Loucy (cell line): ENCODE measurements at regions not wholly inside any gene's neighbourhood (a gene's known extent, or its start where the extent isn't known, plus 50 kb on each side); places are given as distances from the start of the nearest gene placed in this dataset.

Experiments
- H2AFZ ChIP-seq: fragments of 200-600 bp; sonication (generic); 2 replicates; pipeline ENCODE4 v1.6.0; 2016; ENCODE audit warnings: antibody characterized with exemption, mild to moderate bottlenecking, low read length, moderate library complexity
- H3F3A ChIP-seq: fragments of 200-600 bp; 2 replicates; pipeline ENCODE4 v1.6.0; 2016; ENCODE audit warnings: antibody characterized with exemption, low read depth, mild to moderate bottlenecking
- H3K27me3 ChIP-seq: fragments of 200-600 bp; sonication (generic); 2 replicates; pipeline ENCODE4 v1.6.1; 2014; ENCODE audit warnings: low read length, mild to moderate bottlenecking; ENCODE audit not compliant: insufficient read depth, poor library complexity, severe bottlenecking
- H3K36me3 ChIP-seq: fragments of 200-600 bp; sonication (generic); 2 replicates; pipeline ENCODE4 v1.6.1; 2016; ENCODE audit warnings: low read length; ENCODE audit not compliant: insufficient read depth
- H3K4me1 ChIP-seq: fragments of 200-600 bp; sonication (generic); 2 replicates; pipeline ENCODE4 v1.5.1; 2014; ENCODE audit warnings: low read length, mild to moderate bottlenecking; ENCODE audit not compliant: insufficient read depth, poor library complexity, severe bottlenecking
- H3K4me2 ChIP-seq: fragments of 200-600 bp; sonication (generic); 2 replicates; pipeline ENCODE4 v1.6.0; 2014; ENCODE audit warnings: antibody characterized with exemption, low read length, low read depth, mild to moderate bottlenecking; ENCODE audit not compliant: poor library complexity, severe bottlenecking
- H3K4me3 ChIP-seq: fragments of 200-600 bp; sonication (generic); 2 replicates; pipeline ENCODE4 v1.5.1; 2014; ENCODE audit warnings: low read length, mild to moderate bottlenecking, mixed read lengths; ENCODE audit not compliant: poor library complexity, severe bottlenecking
- H3K79me2 ChIP-seq: fragments of 200-600 bp; sonication (generic); 2 replicates; pipeline ENCODE4 v1.6.1; 2014; ENCODE audit warnings: low read length; ENCODE audit not compliant: insufficient read depth
- H3K9ac ChIP-seq: fragments of 200-600 bp; sonication (generic); 2 replicates; pipeline ENCODE4 v1.6.0; 2014; ENCODE audit warnings: mild to moderate bottlenecking, low read depth, low read length, moderate library complexity; ENCODE audit not compliant: poor library complexity, severe bottlenecking
- H3K9me2 ChIP-seq: fragments of 200-600 bp; sonication (generic); replicated peaks from 2 replicates; pipeline ENCODE4 v1.6.1; 2016; ENCODE audit warnings: low read depth, low read length, mixed read lengths
- H3K9me3 ChIP-seq: fragments of 200-600 bp; sonication (generic); 2 replicates; pipeline ENCODE4 v1.6.1; 2014; ENCODE audit warnings: mild to moderate bottlenecking, antibody characterized with exemption, low read length, low read depth; ENCODE audit not compliant: insufficient read depth
- H4K20me1 ChIP-seq: fragments of 200-600 bp; sonication (generic); 2 replicates; pipeline ENCODE4 v1.6.0; 2014; ENCODE audit warnings: antibody characterized with exemption, low read length, mild to moderate bottlenecking; ENCODE audit not compliant: insufficient read depth, poor library complexity, severe bottlenecking
- EZH2phosphoT487 ChIP-seq: fragments of 200-600 bp; IDR thresholded peaks from 2 replicates; pipeline ENCODE4 v1.6.1; 2018; ENCODE audit warnings: antibody characterized with exemption, mild to moderate bottlenecking, moderate library complexity, borderline replicate concordance
- TF ChIP-seq, protein P1 (sequence below): fragments of 200-600 bp; sonication (generic); conservative IDR thresholded peaks from 2 replicates; pipeline ENCODE4 v1.5.1; 2014; ENCODE audit warnings: mild to moderate bottlenecking, antibody characterized with exemption, low read length

DNA sequence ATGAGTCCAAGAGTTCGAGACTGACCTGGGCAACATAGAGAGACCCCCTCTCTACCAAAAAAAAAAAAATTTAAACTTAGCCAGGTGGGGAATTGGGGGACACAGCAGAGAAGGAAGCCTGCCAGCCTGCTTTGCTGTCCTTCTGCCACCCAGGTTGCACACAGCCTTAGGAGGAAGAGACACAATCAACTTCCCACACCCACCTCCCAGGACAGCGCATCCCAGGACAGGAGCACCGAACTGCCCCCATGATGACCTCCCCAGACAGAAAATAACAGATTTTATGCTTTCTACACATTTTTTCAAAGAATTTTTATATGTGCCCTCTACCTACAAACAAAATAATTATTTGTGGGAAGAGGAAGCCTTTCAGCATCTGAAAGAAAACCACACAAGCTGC is 126.0 kb upstream of the ZNF507 start:
- no peak overlapping the region for H3K4me2 ChIP-seq
- peaks cover 10% of the 10 kb centered on the region for H3K4me1 ChIP-seq
- H4K20me1 ChIP-seq = no peaks in the 10 kb centered on the region
- no peaks in the 10 kb centered on the region for H3K27me3 ChIP-seq
- no peaks in the 10 kb centered on the region for H3F3A ChIP-seq
- H3K9me2 ChIP-seq = no peaks in the 10 kb centered on the region
- no peak overlapping the region for H3K4me3 ChIP-seq
- TF ChIP-seq, protein P1, sequence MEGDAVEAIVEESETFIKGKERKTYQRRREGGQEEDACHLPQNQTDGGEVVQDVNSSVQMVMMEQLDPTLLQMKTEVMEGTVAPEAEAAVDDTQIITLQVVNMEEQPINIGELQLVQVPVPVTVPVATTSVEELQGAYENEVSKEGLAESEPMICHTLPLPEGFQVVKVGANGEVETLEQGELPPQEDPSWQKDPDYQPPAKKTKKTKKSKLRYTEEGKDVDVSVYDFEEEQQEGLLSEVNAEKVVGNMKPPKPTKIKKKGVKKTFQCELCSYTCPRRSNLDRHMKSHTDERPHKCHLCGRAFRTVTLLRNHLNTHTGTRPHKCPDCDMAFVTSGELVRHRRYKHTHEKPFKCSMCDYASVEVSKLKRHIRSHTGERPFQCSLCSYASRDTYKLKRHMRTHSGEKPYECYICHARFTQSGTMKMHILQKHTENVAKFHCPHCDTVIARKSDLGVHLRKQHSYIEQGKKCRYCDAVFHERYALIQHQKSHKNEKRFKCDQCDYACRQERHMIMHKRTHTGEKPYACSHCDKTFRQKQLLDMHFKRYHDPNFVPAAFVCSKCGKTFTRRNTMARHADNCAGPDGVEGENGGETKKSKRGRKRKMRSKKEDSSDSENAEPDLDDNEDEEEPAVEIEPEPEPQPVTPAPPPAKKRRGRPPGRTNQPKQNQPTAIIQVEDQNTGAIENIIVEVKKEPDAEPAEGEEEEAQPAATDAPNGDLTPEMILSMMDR = no peak
- no peak for TF ChIP-seq EZH2phosphoT487
- no peak overlapping the region for H2AFZ ChIP-seq
- no peaks in the 10 kb centered on the region for H3K9me3 ChIP-seq
- no peak overlapping the region for H3K9ac ChIP-seq
- no peaks in the 10 kb centered on the region for H3K36me3 ChIP-seq
- H3K79me2 ChIP-seq = no peaks in the 10 kb centered on the region

DNA sequence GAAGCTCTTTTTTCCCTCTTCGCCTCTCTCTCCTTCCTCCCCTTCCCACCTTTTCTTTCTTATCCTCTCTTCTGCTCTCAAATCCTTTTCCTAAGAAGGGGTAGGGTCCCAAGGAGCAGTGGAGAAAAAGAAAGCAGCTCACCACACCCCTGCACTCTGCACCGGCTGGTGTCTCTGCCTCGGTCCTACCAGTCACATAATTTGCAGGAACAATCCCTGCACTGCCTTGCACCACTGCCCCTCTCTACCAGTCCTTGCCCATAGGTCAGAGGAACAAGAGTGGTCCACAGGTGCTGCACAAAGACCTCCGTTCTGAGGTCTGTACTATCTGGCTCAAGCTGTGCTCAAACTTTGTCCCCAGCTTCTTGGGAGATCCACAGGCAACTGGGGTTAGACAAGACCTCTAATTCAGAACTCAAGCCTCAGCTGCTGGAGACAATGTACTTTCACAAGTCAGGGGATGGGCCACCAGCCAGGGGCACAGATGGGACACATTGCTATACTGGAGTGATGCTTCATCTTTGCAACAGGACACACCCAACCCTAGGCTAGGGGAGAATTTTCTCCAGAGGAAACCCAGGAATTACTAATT is 125.4 kb upstream of the ZNF507 start:
- H2AFZ ChIP-seq = no peak overlapping the region
- TF ChIP-seq, protein P1 = no peak
- TF ChIP-seq EZH2phosphoT487 = no peak
- H3K9ac ChIP-seq = no peak overlapping the region
- no peaks in the 10 kb centered on the region for H3K9me2 ChIP-seq
- H3K36me3 ChIP-seq = no peaks in the 10 kb centered on the region
- no peak overlapping the region for H3K4me2 ChIP-seq
- no peaks in the 10 kb centered on the region for H3K79me2 ChIP-seq
- no peaks in the 10 kb centered on the region for H3F3A ChIP-seq
- no peaks in the 10 kb centered on the region for H3K9me3 ChIP-seq
- no peaks in the 10 kb centered on the region for H3K27me3 ChIP-seq
- no peaks in the 10 kb centered on the region for H4K20me1 ChIP-seq
- no peak overlapping the region for H3K4me3 ChIP-seq
- H3K4me1 ChIP-seq = peaks cover 12% of the 10 kb centered on the region

DNA sequence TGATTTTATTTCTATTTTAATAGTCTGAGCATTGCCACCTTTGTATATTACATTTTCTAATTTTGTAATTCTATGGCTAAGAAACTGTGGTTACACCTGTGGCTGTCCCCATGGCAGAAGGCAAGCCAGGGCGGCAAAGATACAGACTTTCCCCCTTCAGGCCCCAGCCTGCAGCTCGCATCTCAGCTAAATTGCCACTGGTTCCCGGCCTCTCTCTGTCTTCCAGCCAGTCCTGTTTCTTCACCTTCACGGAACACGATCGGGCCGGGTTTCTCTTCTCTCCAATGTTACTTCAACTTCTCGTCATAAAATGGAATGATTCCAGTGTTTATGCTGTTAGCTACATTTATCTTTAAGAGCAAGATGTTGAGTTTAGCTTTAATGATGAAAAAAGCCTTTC is 124.5 kb upstream of the ZNF507 start:
- Histone ChIP-seq H4K20me1 (no peaks in the 10 kb centered on the region), H3K9me2 (no peaks in the 10 kb centered on the region), H3F3A (no peaks in the 10 kb centered on the region), H3K27me3 (no peaks in the 10 kb centered on the region), H3K9me3 (no peaks in the 10 kb centered on the region), H3K9ac (no peak overlapping the region), H3K36me3 (no peaks in the 10 kb centered on the region), H3K4me1 (peaks cover 12% of the 10 kb centered on the region), H3K79me2 (no peaks in the 10 kb centered on the region), H2AFZ (no peak overlapping the region), H3K4me3 (no peak overlapping the region), H3K4me2 (no peak overlapping the region)
- TF ChIP-seq EZH2phosphoT487 = no peak
- TF ChIP-seq, protein P1 = no peak
